Sigmoid colon (tissue), 4 donors: ENCODE measurements at regions not wholly inside any gene's neighbourhood (a gene's known extent, or its start where the extent isn't known, plus 50 kb on each side); places are given as distances from the start of the nearest gene placed in this dataset.

ENCODE experiments used
- POLR2AphosphoS5 ChIP-seq, 4 donors: sonication (generic); formaldehyde crosslinking; IDR thresholded peaks; one replicate each; pipeline ENCODE4 v1.6.1; 2017; ENCODE audit warnings: antibody characterized with exemption in 4 of 4
- TF ChIP-seq, protein P1 (sequence below), 4 experiments: fragments of 450-650 bp in 3 of 4; fragments of 200-600 bp in 1 of 4; IDR thresholded peaks; one replicate each; pipeline ENCODE4 v1.5.1; 2016 to 2019; ENCODE audit warnings: antibody characterized with exemption in 4 of 4, mild to moderate bottlenecking in 3 of 4, moderate library complexity in 2 of 4

DNA sequence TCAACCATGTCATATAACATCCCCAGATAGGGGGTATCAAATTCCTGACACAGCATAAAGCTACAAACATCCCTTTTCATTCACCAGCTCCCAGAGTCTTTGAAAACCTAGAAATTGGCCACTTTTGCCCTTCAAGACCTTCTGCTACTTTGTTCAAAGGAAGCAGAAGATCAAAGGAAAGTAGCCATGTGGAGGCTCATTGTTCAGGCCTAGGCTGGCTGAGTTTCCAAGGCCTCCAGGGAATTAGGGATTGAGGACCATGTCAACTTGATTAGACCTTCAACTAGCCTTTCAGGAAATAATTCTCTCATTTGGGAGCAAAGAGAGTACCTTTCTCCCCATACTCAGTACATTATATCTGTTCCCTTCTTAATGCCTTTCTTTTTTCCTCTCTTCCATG lies 66.8 kb upstream of the ATXN3L start:
- TF ChIP-seq, protein P1, sequence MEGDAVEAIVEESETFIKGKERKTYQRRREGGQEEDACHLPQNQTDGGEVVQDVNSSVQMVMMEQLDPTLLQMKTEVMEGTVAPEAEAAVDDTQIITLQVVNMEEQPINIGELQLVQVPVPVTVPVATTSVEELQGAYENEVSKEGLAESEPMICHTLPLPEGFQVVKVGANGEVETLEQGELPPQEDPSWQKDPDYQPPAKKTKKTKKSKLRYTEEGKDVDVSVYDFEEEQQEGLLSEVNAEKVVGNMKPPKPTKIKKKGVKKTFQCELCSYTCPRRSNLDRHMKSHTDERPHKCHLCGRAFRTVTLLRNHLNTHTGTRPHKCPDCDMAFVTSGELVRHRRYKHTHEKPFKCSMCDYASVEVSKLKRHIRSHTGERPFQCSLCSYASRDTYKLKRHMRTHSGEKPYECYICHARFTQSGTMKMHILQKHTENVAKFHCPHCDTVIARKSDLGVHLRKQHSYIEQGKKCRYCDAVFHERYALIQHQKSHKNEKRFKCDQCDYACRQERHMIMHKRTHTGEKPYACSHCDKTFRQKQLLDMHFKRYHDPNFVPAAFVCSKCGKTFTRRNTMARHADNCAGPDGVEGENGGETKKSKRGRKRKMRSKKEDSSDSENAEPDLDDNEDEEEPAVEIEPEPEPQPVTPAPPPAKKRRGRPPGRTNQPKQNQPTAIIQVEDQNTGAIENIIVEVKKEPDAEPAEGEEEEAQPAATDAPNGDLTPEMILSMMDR (IDR thresholded peaks at IDR 0.05): no peak
- no peak for TF ChIP-seq POLR2AphosphoS5 (IDR thresholded peaks at IDR 0.05)
